ENCODE measurements at regions not wholly inside any gene's neighbourhood (a gene's known extent, or its start where the extent isn't known, plus 50 kb on each side); places are given as distances from the start of the nearest gene placed in this dataset.
"Not testable (repeated sequence)": the region's sequence is repeated elsewhere in the genome, so short reads cannot be mapped to it uniquely, and the experiment has no call there.

- DNase-seq, result peak; percentile 1
Observed at GRCh38 chr3:20608054-20608738, 422.2 kb upstream of the SGO1 start.

GRCh38 chr3:20604659-20605058 lies 418.7 kb upstream of the SGO1 start:
- DNase-seq, result no peak

GRCh38 chr3:20589275-20589674 lies 403.3 kb upstream of the SGO1 start:
- DNase-seq, result no peak

- DNase-seq, result no peak
Observed at GRCh38 chr3:20588781-20589180, 402.8 kb upstream of the SGO1 start.

- DNase-seq, result no peak
Observed at GRCh38 chr3:20583648-20584047, 397.6 kb upstream of the SGO1 start.

GRCh38 chr3:20576228-20576627 lies 390.2 kb upstream of the SGO1 start:
- DNase-seq, result no peak

- no peak for DNase-seq
Observed at GRCh38 chr3:20575146-20575545, 389.1 kb upstream of the SGO1 start.

GRCh38 chr3:20574746-20575145 lies 388.7 kb upstream of the SGO1 start:
- no peak for DNase-seq

- no peak for DNase-seq
Observed at GRCh38 chr3:20573175-20573574, 387.2 kb upstream of the SGO1 start.

- DNase-seq, result no peak
Observed at GRCh38 chr3:20572473-20572872, 386.5 kb upstream of the SGO1 start.

- no peak for DNase-seq
Observed at GRCh38 chr3:20569310-20569709, 383.3 kb upstream of the SGO1 start.

GRCh38 chr3:20564966-20565365 lies 379.0 kb upstream of the SGO1 start:
- DNase-seq, result no peak

- no peak for DNase-seq
Observed at GRCh38 chr3:20563985-20564384, 378.0 kb upstream of the SGO1 start.

GRCh38 chr3:20563251-20563650 lies 377.2 kb upstream of the SGO1 start:
- no peak for DNase-seq

- DNase-seq, result no peak
Observed at GRCh38 chr3:20561166-20561565, 375.2 kb upstream of the SGO1 start.

GRCh38 chr3:20560446-20560845 lies 374.4 kb upstream of the SGO1 start:
- not testable (repeated sequence) for DNase-seq

GRCh38 chr3:20558161-20558560 lies 372.2 kb upstream of the SGO1 start:
- DNase-seq, result no peak

GRCh38 chr3:20556661-20557060 lies 370.7 kb upstream of the SGO1 start:
- no peak for DNase-seq

GRCh38 chr3:20552605-20553275 lies 366.7 kb upstream of the SGO1 start:
- DNase-seq, result no peak

- DNase-seq, result not testable (repeated sequence)
Observed at GRCh38 chr3:20547361-20548269, 361.6 kb upstream of the SGO1 start.

- no peak for DNase-seq
Observed at GRCh38 chr3:20546636-20547035, 360.6 kb upstream of the SGO1 start.

GRCh38 chr3:20543535-20544226 lies 357.7 kb upstream of the SGO1 start:
- no peak for DNase-seq

GRCh38 chr3:20540066-20540465 lies 354.1 kb upstream of the SGO1 start:
- no peak for DNase-seq
